ENCODE measurements at regions not wholly inside any gene's neighbourhood (a gene's known extent, or its start where the extent isn't known, plus 50 kb on each side); places are given as distances from the start of the nearest gene placed in this dataset.

DNA sequence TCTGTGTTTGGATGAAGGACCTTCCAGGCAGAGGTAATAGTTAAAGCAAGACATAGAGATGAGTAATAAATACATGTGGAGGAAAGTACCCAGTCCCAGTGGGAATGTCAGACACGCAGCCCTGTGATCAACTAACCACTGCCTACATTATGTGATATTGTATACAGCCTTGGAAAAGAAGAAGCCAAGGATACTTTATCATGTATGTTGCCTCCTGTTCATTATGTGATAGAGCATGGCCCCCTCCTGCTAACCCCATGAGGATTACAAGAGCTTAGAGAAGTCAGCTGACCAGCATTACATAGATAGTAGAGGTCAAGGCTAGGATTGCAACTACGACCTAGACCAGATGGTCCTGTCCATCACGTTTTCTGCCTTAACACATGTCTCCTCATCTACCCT lies 497.0 kb upstream of the TNC start:
- no peak overlapping the region for H3K27ac ChIP-seq (ENCODE audit: low read depth, low read length)
- no peak overlapping the region for H3K9ac ChIP-seq (ENCODE audit: low read length)
- H3K4me3 ChIP-seq (ENCODE audit: low read length), result no peak overlapping the region
- H3K27me3 ChIP-seq (ENCODE audit: control insufficient read depth, insufficient read depth, low read length), result no peaks in the 10 kb centered on the region
- peaks cover 2% of the 10 kb centered on the region for H3K4me1 ChIP-seq (ENCODE audit: control insufficient read depth, insufficient read depth, low read length)
- H3K36me3 ChIP-seq (ENCODE audit: control insufficient read depth, insufficient read depth, low read length), result no peaks in the 10 kb centered on the region

DNA sequence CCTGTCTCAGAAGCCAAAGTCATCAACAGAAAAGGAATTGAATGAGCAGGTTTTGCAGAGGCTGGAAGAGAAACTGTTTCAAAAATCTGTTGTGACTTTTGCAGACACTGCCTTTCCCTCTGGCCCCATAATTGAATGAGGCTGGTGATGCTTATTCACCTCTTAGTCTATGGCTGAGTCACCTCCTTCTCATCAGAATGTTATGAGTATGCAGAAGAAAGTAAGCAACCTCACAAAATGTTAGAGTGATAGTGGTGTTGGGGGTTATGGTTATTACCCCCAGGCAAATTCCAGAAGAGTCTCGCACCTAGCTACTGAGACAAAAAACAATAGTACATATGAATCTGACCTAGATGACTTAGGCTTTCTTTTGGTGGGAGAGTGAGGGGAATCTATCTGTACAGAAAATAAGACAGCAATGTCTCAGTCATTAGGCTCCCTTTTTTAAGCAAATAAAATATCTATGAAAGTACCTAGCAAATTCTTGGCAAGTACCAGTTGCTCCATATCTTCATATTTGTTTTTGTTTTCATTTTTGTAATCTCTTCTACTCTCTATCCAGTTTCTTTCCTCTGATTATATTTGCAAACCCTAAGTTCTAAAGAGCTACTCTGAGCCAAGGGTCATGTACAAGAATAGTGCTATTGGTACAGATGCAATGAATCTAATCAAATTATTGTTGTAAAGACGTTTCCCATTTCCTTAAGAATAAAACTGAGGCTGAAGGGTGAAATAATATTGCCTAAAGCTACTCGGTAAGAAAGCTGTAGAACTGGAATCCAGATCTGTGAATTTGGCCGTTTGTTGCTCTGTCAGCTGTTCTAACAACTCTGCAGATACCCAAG lies 498.1 kb upstream of the TNC start:
- no peak overlapping the region for H3K27ac ChIP-seq (ENCODE audit: low read depth, low read length)

DNA sequence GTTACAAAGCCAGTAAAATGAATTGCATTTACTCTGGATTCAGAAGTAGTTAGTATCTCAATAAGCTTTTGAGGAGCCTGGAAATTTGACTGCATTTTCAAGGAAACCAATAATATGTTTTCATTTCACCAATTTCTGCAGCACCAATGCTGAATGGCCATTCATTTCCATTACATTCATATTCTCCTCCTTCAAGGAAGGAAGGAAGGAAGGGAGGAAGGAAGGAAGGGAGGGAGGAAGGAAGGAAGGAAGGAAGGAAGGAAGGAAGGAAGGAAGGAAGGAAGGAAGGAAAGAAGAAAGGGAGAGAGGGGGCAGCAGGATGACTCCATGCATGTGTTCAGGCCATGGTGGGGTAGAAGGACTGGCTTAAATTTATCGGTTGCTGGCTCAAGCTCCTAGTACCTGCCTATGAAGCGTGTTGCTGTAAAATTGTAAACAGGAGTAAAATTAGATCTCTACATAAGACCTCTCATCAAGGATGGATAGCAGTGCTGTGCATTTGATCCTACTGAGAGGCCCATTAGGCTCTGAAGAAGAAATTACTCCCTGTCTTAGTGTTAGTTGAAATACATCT lies 498.8 kb upstream of the TNC start:
- no peak overlapping the region for H3K9ac ChIP-seq (ENCODE audit: low read length)
- no peak overlapping the region for H3K4me3 ChIP-seq (ENCODE audit: low read length)
- no peak overlapping the region for H3K27ac ChIP-seq (ENCODE audit: low read depth, low read length)
- H3K4me1 ChIP-seq (ENCODE audit: control insufficient read depth, insufficient read depth, low read length), result peaks cover under 1% of the 10 kb centered on the region
- no peaks in the 10 kb centered on the region for H3K27me3 ChIP-seq (ENCODE audit: control insufficient read depth, insufficient read depth, low read length)
- no peaks in the 10 kb centered on the region for H3K36me3 ChIP-seq (ENCODE audit: control insufficient read depth, insufficient read depth, low read length)

More for the DNA sequence above, 498.1 kb upstream of the TNC start:
- Histone ChIP-seq H3K9ac (ENCODE audit: low read length) (no peak overlapping the region), H3K4me3 (ENCODE audit: low read length) (no peak overlapping the region), H3K27me3 (ENCODE audit: control insufficient read depth, insufficient read depth, low read length) (no peaks in the 10 kb centered on the region), H3K4me1 (ENCODE audit: control insufficient read depth, insufficient read depth, low read length) (peaks cover 2% of the 10 kb centered on the region), H3K36me3 (ENCODE audit: control insufficient read depth, insufficient read depth, low read length) (no peaks in the 10 kb centered on the region)

DNA sequence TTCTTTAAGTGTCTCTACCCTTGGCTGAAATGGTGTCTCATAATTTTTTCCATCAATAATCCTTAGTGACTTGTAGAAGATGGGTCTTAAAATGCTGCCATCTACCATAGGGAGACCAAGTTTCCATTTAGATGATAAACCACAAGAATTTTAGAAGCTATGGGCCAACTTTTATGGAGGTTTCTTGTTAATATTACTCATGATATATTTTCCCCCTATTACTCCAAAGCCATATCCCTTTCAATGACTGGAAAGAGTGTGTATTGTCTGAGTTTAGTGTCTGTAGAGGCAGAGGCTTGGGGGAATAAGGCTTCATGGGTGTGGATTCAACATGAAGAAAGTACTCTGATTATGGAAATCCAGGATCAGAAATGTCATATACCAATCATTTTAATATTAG lies 507.3 kb upstream of the TNC start:
- Histone ChIP-seq H3K36me3 (ENCODE audit: control insufficient read depth, insufficient read depth, low read length) (no peaks in the 10 kb centered on the region), H3K9ac (ENCODE audit: low read length) (no peak overlapping the region), H3K4me3 (ENCODE audit: low read length) (no peak overlapping the region), H3K27me3 (ENCODE audit: control insufficient read depth, insufficient read depth, low read length) (no peaks in the 10 kb centered on the region), H3K4me1 (ENCODE audit: control insufficient read depth, insufficient read depth, low read length) (no peaks in the 10 kb centered on the region), H3K27ac (ENCODE audit: low read depth, low read length) (no peak overlapping the region)

DNA sequence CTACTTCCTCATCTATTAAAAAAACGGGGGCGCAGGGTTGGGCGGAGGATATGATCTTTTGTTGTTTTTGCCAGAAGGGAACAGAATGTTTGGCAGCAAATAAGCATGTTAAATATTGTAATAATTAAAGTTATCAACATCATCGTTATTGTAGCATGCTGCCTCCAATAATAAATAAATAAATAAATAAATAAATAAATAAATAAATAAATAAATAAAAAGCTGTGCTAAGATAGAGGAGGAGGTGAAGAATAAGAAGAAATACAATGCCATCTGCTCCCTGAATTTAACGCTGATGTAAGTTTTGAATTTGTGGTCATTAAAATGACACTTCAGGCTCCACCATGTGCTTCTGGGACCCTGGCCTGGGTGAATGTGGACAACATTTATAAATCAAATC lies 508.0 kb upstream of the TNC start:
- Histone ChIP-seq H3K9ac (ENCODE audit: low read length) (no peak overlapping the region), H3K4me1 (ENCODE audit: control insufficient read depth, insufficient read depth, low read length) (no peaks in the 10 kb centered on the region), H3K27me3 (ENCODE audit: control insufficient read depth, insufficient read depth, low read length) (no peaks in the 10 kb centered on the region), H3K4me3 (ENCODE audit: low read length) (no peak overlapping the region), H3K27ac (ENCODE audit: low read depth, low read length) (no peak overlapping the region), H3K36me3 (ENCODE audit: control insufficient read depth, insufficient read depth, low read length) (no peaks in the 10 kb centered on the region)

DNA sequence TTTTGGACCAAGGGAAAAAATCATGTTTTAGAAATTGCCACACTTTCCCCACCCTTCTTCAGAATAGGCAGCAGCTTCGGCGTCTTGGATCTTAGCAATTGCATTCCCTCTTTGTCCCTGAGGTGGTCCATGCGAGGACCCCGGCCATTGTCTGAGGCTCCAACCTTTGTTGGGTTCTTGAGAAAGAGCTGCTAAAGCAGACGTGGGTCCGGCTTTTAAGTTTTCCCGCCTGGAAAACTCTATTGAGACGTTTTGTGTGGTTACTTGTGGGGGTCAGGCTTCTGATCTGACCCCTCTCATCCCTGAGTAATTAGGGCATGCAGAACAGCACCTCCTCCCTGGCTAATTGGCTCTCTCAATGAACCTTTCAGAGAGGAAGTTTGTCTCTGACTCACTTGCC lies 509.6 kb upstream of the TNC start:
- no peak overlapping the region for H3K27ac ChIP-seq (ENCODE audit: low read depth, low read length)

DNA sequence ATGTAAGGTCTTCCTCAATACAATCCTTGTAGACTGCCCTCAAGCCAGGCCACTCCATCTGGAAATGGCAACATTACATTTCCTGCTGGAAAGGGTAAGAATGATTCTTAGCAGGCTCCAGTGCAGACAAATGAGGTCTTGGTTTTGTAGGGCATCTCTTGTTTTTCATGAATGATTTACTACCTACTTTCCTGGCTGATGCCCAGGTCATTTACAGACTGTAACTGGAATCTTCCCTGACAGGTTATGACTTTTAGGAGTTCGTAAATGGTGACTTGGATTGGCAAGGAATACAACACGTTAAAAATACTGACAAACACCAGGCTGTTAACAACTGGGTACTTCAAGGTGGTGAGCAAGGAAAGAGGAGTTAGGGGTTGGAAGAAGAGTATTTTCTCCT lies 510.5 kb upstream of the TNC start:
- no peak overlapping the region for H3K27ac ChIP-seq (ENCODE audit: low read depth, low read length)
- no peaks in the 10 kb centered on the region for H3K4me1 ChIP-seq (ENCODE audit: control insufficient read depth, insufficient read depth, low read length)
- no peaks in the 10 kb centered on the region for H3K36me3 ChIP-seq (ENCODE audit: control insufficient read depth, insufficient read depth, low read length)
- H3K9ac ChIP-seq (ENCODE audit: low read length), result no peak overlapping the region
- no peaks in the 10 kb centered on the region for H3K27me3 ChIP-seq (ENCODE audit: control insufficient read depth, insufficient read depth, low read length)
- no peak overlapping the region for H3K4me3 ChIP-seq (ENCODE audit: low read length)

More for the DNA sequence above, 509.6 kb upstream of the TNC start:
- Histone ChIP-seq H3K4me1 (ENCODE audit: control insufficient read depth, insufficient read depth, low read length) (no peaks in the 10 kb centered on the region), H3K27me3 (ENCODE audit: control insufficient read depth, insufficient read depth, low read length) (no peaks in the 10 kb centered on the region), H3K36me3 (ENCODE audit: control insufficient read depth, insufficient read depth, low read length) (no peaks in the 10 kb centered on the region), H3K9ac (ENCODE audit: low read length) (no peak overlapping the region), H3K4me3 (ENCODE audit: low read length) (no peak overlapping the region)

DNA sequence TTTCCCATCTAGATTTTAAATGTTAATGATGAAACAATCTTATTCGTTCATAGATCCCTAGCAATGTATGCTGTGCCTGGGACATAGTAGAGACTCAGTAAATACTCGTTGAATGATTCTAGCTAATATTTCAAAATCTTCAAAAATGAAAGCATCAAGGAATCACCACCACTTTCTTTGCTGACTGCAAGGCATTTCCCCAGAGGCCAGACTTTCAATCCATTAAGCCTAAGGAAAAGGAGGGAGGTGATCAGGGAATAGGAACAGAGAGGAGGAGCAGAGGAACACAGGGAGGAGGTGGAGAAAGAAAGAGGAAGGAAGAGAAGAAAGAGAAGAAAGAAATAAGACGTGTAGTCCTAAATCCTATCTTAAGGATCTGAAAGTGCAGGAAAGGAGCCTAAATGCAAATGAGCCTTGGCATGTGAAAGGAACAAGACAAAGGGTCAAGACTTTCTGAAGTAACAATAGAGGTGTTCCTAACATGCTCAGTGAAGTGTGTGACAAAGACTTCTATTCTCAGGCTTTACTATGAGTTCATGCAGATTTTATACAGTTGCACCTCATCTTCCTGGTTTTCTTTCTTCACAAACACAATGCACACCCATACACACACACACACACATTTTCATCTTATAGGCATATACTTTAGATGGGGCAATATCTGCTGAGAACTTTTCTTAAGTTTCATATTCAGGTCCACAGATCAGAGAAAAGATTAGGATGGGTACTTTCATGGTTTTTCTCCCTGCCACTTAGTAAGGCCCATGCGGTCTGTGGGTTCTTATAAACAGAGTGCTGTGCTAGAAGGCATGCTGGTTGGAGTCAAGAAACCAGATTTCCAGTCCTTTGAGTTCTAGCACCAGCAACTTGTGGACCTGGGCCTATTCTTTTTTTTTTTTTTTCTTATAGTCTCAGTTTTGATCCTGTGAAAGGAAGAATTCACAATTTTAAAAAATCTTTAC lies 512.2 kb upstream of the TNC start:
- no peak overlapping the region for H3K4me3 ChIP-seq (ENCODE audit: low read length)
- no peaks in the 10 kb centered on the region for H3K27me3 ChIP-seq (ENCODE audit: control insufficient read depth, insufficient read depth, low read length)
- no peak overlapping the region for H3K9ac ChIP-seq (ENCODE audit: low read length)
- H3K4me1 ChIP-seq (ENCODE audit: control insufficient read depth, insufficient read depth, low read length), result no peaks in the 10 kb centered on the region
- H3K36me3 ChIP-seq (ENCODE audit: control insufficient read depth, insufficient read depth, low read length), result no peaks in the 10 kb centered on the region
- H3K27ac ChIP-seq (ENCODE audit: low read depth, low read length), result no peak overlapping the region

DNA sequence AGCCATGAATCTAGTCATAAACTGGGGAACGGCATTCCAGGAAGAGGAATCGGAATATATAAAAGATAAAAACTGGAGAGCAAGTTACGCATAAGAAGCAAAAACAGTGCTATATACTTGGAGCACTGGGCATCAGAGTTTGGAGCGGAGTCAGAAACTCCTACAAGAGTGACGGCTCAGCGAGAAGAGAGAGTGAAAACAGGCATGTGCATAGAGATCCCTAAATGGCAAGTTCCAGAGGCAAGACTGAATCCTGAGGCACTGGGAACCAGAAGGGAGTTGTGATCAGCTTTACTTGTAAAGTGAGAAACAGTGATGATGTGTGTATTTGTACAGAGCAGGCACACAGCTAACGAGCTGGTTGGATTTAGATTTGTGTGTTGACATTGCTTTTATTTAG lies 514.4 kb upstream of the TNC start:
- H3K4me3 ChIP-seq (ENCODE audit: low read length), result no peak overlapping the region
- H3K27me3 ChIP-seq (ENCODE audit: control insufficient read depth, insufficient read depth, low read length), result no peaks in the 10 kb centered on the region
- no peak overlapping the region for H3K27ac ChIP-seq (ENCODE audit: low read depth, low read length)
- H3K36me3 ChIP-seq (ENCODE audit: control insufficient read depth, insufficient read depth, low read length), result no peaks in the 10 kb centered on the region
- H3K4me1 ChIP-seq (ENCODE audit: control insufficient read depth, insufficient read depth, low read length), result no peaks in the 10 kb centered on the region
- no peak overlapping the region for H3K9ac ChIP-seq (ENCODE audit: low read length)

DNA sequence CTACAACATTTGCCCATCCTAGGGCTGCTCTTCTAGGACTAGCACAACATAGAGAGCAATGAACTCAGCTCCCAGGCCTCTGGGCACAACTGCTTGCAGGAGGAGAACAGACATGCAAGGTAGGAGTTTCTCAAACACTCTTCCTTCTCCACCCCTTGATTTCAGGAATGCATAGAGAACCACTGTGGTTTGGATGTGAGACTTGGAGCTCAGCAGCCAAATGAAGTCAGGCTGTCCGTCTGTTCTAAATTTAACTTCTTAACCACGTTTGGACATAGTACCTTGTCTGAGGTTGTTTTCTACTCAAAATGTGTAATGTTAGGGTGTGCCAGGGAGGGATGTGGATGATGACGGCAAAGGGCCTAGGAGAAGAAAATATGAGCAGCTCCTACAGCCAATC lies 515.1 kb upstream of the TNC start:
- H3K27me3 ChIP-seq (ENCODE audit: control insufficient read depth, insufficient read depth, low read length), result no peaks in the 10 kb centered on the region
- no peaks in the 10 kb centered on the region for H3K36me3 ChIP-seq (ENCODE audit: control insufficient read depth, insufficient read depth, low read length)
- H3K9ac ChIP-seq (ENCODE audit: low read length), result no peak overlapping the region
- H3K4me3 ChIP-seq (ENCODE audit: low read length), result no peak overlapping the region
- no peaks in the 10 kb centered on the region for H3K4me1 ChIP-seq (ENCODE audit: control insufficient read depth, insufficient read depth, low read length)
- H3K27ac ChIP-seq (ENCODE audit: low read depth, low read length), result no peak overlapping the region

DNA sequence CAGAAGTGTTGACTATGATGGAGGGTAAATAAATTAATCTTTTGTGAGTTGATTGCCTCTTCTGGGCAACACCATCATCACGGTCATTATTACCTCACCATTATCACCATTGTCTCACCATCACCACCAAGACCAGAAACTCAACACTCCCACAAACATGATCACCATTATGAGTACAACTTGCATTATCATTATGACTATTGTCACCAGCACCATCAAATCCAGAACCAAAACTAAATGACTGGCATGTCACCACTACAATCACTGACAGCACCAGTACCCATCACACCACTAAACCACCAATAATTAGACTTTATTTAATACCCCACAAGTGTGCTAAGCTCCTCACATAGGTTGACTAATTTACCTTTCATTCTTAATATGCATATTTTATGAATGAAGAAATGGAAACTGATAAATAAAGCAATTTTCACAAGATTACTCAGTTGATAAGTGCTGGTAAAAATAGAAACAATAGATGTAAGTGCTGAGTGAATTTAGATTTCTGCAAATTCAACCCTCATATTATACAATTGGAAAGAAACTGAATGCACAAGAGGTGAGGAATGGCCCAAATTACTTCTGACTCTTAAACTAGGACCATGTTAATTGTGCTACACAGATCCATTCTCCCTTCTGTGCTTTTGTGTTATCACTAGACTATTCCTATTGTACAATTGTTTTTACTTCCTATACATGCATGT lies 517.8 kb upstream of the PAPPA start:
- no peaks in the 10 kb centered on the region for H3K36me3 ChIP-seq (ENCODE audit: control insufficient read depth, insufficient read depth, low read length)
- no peaks in the 10 kb centered on the region for H3K27me3 ChIP-seq (ENCODE audit: control insufficient read depth, insufficient read depth, low read length)
- H3K4me3 ChIP-seq (ENCODE audit: low read length), result no peak overlapping the region
- no peaks in the 10 kb centered on the region for H3K4me1 ChIP-seq (ENCODE audit: control insufficient read depth, insufficient read depth, low read length)
- H3K9ac ChIP-seq (ENCODE audit: low read length), result no peak overlapping the region
- H3K27ac ChIP-seq (ENCODE audit: low read depth, low read length), result no peak overlapping the region

DNA sequence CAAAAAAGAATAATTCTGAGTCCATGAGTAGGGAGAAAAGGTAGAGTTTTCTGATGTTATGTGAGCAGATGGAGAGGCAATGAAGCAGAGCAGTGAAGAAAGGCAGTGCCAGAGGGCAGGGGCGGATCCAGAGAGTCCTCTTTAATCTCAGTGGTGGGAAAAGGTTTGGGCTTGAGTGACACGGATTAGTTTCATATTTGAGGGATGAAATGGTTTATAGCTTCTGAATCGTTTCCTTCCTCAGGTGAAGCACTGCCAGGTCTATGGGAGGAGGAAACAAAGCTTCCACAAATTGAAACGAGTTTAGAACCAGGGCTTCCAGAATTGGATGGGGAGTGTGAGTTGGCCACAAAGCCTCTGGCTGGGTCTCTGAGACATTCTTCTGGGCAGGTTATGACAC lies 517.0 kb upstream of the PAPPA start:
- Histone ChIP-seq H3K9ac (ENCODE audit: low read length) (no peak overlapping the region), H3K27ac (ENCODE audit: low read depth, low read length) (no peak overlapping the region), H3K36me3 (ENCODE audit: control insufficient read depth, insufficient read depth, low read length) (no peaks in the 10 kb centered on the region), H3K4me1 (ENCODE audit: control insufficient read depth, insufficient read depth, low read length) (no peaks in the 10 kb centered on the region), H3K4me3 (ENCODE audit: low read length) (no peak overlapping the region), H3K27me3 (ENCODE audit: control insufficient read depth, insufficient read depth, low read length) (no peaks in the 10 kb centered on the region)
